ENCODE measurements at regions not wholly inside any gene's neighbourhood (a gene's known extent, or its start where the extent isn't known, plus 50 kb on each side); places are given as distances from the start of the nearest gene placed in this dataset.

GRCh38 chr5:68795190-68795589 is 298.6 kb upstream of the SLC30A5 start:
- TF ChIP-seq CTCF (IDR thresholded peaks at IDR 0.05) = no peak
- TF ChIP-seq POLR2A (IDR thresholded peaks at IDR 0.05) = no peak

All from transverse colon (tissue), 3 donors.